Thoracic aorta (tissue), 2 donors: ENCODE measurements at regions not wholly inside any gene's neighbourhood (a gene's known extent, or its start where the extent isn't known, plus 50 kb on each side); places are given as distances from the start of the nearest gene placed in this dataset.

Source experiments
- ATAC-seq: fragments of 150-250 bp; one replicate; pipeline ENCODE4 v1.8.0; 2017; ENCODE audit warnings: low read depth; ENCODE audit not compliant: insufficient number of reproducible peaks, low FRiP score
- DNase-seq: peaks from one replicate; pipeline ENCODE4 v3.0.0-alpha.2; 2020; ENCODE audit warnings: low spot score
- H3K27ac ChIP-seq, 2 donors: fragments of 200-600 bp; sonication (generic); 1 replicate in 1 of 2; 2 replicates in 1 of 2; pipeline ENCODE4 v1.5.1; 2016; ENCODE audit warnings: mild to moderate bottlenecking in 2 of 2, moderate library complexity in 2 of 2
- H3K27me3 ChIP-seq: fragments of 200-600 bp; sonication (generic); replicated peaks from 2 replicates; pipeline ENCODE4 v1.6.0; 2016; ENCODE audit warnings: mild to moderate bottlenecking; ENCODE audit not compliant: insufficient read depth
- H3K36me3 ChIP-seq: fragments of 200-600 bp; sonication (generic); one replicate; pipeline ENCODE4 v1.5.1; 2016
- H3K4me1 ChIP-seq, 2 donors: fragments of 200-600 bp; sonication (generic); 1 replicate in 1 of 2; 2 replicates in 1 of 2; pipeline versions ENCODE4 v1.5.1 to v1.6.0; 2016; ENCODE audit warnings: low read depth in 2 of 2, mild to moderate bottlenecking in 1 of 2; ENCODE audit not compliant: control insufficient read depth in 1 of 2
- H3K4me3 ChIP-seq: fragments of 200-600 bp; sonication (generic); 2 replicates; pipeline ENCODE4 v1.5.1; 2016; ENCODE audit warnings: mild to moderate bottlenecking
- H3K9me3 ChIP-seq: fragments of 200-600 bp; sonication (generic); 2 replicates; pipeline ENCODE4 v1.5.1; 2016
- CTCF ChIP-seq: fragments of 200-600 bp; sonication (generic); IDR thresholded peaks from one replicate; pipeline ENCODE4 v1.5.1; 2019; ENCODE audit warnings: antibody characterized with exemption

GRCh38 chr11:69377029-69377952 is 83.3 kb downstream of the MYEOV start:
- Histone ChIP-seq H3K9me3 (no peaks in the 10 kb centered on the region), H3K36me3 (no peaks in the 10 kb centered on the region), H3K4me3 (no peak overlapping the region), H3K27me3 (no peaks in the 10 kb centered on the region), H3K27ac (no peak overlapping the region), H3K4me1 (peaks cover 0 to 4% of the 10 kb centered on the region in 2 donors)
- no peak for ATAC-seq
- DNase-seq = no peak
- no peak for TF ChIP-seq CTCF

- H3K4me1 ChIP-seq = peaks cover 0 to 4% of the 10 kb centered on the region in 2 donors
- ATAC-seq = no peak
- H3K27me3 ChIP-seq = no peaks in the 10 kb centered on the region
- H3K4me3 ChIP-seq = no peak overlapping the region
- H3K9me3 ChIP-seq = no peaks in the 10 kb centered on the region
- DNase-seq = no peak
- H3K27ac ChIP-seq = no peak overlapping the region
- no peak for TF ChIP-seq CTCF
- no peaks in the 10 kb centered on the region for H3K36me3 ChIP-seq
Observed at GRCh38 chr11:69377953-69378302, 84.0 kb downstream of the MYEOV start.

- ATAC-seq = no peak
- Histone ChIP-seq H3K27me3 (no peaks in the 10 kb centered on the region), H3K9me3 (no peaks in the 10 kb centered on the region), H3K27ac (no peak overlapping the region), H3K4me3 (no peak overlapping the region), H3K4me1 (peaks cover 0 to 4% of the 10 kb centered on the region in 2 donors), H3K36me3 (no peaks in the 10 kb centered on the region)
- no peak for DNase-seq
- no peak for TF ChIP-seq CTCF
Observed at GRCh38 chr11:69378303-69379141, 84.6 kb downstream of the MYEOV start.

GRCh38 chr11:69380451-69380901 is 86.5 kb downstream of the MYEOV start:
- no peaks in the 10 kb centered on the region for H3K27me3 ChIP-seq
- no peak for ATAC-seq
- peaks cover 0 to 4% of the 10 kb centered on the region in 2 donors for H3K4me1 ChIP-seq
- no peaks in the 10 kb centered on the region for H3K36me3 ChIP-seq
- no peak for DNase-seq
- no peak overlapping the region for H3K27ac ChIP-seq
- H3K4me3 ChIP-seq = no peak overlapping the region
- no peaks in the 10 kb centered on the region for H3K9me3 ChIP-seq
- TF ChIP-seq CTCF = no peak
